Kidney (tissue), 13 donors: ENCODE measurements at regions not wholly inside any gene's neighbourhood (a gene's known extent, or its start where the extent isn't known, plus 50 kb on each side); places are given as distances from the start of the nearest gene placed in this dataset.

Source experiments
- DNase-seq, 5 donors: peaks; one replicate each; pipeline ENCODE4 v3.0.0-alpha.2; 2013 to 2020
- FAIRE-seq: peaks from 2 replicates; lab custom pipeline; 2012; peaks lifted over from hg19 to GRCh38; lab: Jason Lieb, UNC
- H3K27ac ChIP-seq, 2 donors: one replicate each; pipeline ENCODE4 v1.7.0; 2013; ENCODE audit warnings: low read depth in 2 of 2, low read length in 2 of 2, inconsistent platforms in 1 of 2
- H3K27me3 ChIP-seq: one replicate; pipeline ENCODE4 v1.7.1; 2013; ENCODE audit warnings: low read length, inconsistent platforms; ENCODE audit not compliant: control insufficient read depth, insufficient read depth
- H3K36me3 ChIP-seq, 3 donors: one replicate each; pipeline versions ENCODE4 v1.7.0 to v1.7.1; 2013; ENCODE audit warnings: low read length in 3 of 3, control low read depth in 1 of 3, inconsistent platforms in 1 of 3; ENCODE audit not compliant: insufficient read depth in 3 of 3, control insufficient read depth in 2 of 3
- H3K4me1 ChIP-seq, 3 donors: one replicate each; pipeline versions ENCODE4 v1.7.0 to v1.7.1; 2013; ENCODE audit warnings: low read length in 3 of 3, inconsistent platforms in 1 of 3, low read depth in 1 of 3; ENCODE audit not compliant: control insufficient read depth in 2 of 3, insufficient read depth in 2 of 3
- H3K4me3 ChIP-seq, 3 donors: one replicate each; pipeline versions ENCODE4 v1.7.0 to v1.8.1; 2013; ENCODE audit warnings: low read length in 3 of 3, control low read depth in 1 of 3, inconsistent platforms in 1 of 3
- H3K9ac ChIP-seq, 3 donors: one replicate each; pipeline versions ENCODE4 v1.7.0 to v1.7.1; 2013; ENCODE audit warnings: low read length in 3 of 3, control low read depth in 1 of 3, inconsistent platforms in 1 of 3
- H3K9me3 ChIP-seq, 3 donors: one replicate each; pipeline versions ENCODE4 v1.7.0 to v1.7.1; 2013; ENCODE audit warnings: low read length in 3 of 3, control low read depth in 1 of 3, inconsistent platforms in 1 of 3; ENCODE audit not compliant: control insufficient read depth in 2 of 3, insufficient read depth in 1 of 3
- intact Hi-C: fragments of 100-400 bp; cut with DNase I; formaldehyde crosslinking; loops from one replicate; pipeline ENCODE4 v1.11.1; 2022
- TF ChIP-seq, protein P1 (sequence below): IDR thresholded peaks from 3 replicates; pipeline ENCODE4 v1.5.1; 2012; ENCODE audit warnings: mild to moderate bottlenecking, moderate library complexity, borderline replicate concordance; ENCODE audit not compliant: insufficient read depth; ENCODE audit errors: extremely low read depth
- donor health status: control.
- donor health status: control.
- donor health status: control.
- donor health status: control.
- donor health status: control.
- donor health status: DM: yes; HTN: yes; CAD: no.
- donor health status: Normal renal cell carcinoma (clear cell type).

DNA sequence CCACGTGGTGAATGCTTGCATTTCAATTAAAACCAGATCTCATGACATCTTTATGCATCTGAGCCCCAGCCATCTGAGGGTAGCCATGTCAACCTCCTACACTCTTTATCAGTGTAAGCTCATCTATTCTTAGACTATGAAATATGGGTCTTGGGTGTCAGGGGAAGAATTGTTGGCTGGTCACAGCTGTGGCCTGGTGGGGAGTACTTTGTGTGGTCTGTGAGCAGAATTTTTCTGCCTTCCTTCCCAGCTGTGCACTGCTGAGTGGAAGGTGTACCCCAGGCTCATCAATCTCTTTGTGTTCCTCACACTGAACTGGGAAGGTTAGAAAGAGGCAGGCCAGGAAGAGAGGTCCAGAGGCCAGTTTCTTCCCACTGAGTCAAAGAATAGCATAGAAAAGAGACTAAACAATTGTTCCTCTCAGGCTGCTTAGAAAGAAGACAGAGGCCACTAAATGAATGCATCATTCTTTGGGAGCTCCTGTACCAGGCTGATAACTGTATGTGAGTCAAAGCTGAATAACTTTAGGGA lies 202.7 kb upstream of the RGMB start:
- Histone ChIP-seq H3K27ac (no peak overlapping the region), H3K9ac (no peak overlapping the region), H3K4me3 (no peak overlapping the region), H3K9me3 (no peaks in the 10 kb centered on the region), H3K27me3 (no peaks in the 10 kb centered on the region), H3K4me1 (no peaks in the 10 kb centered on the region), H3K36me3 (no peaks in the 10 kb centered on the region)
- TF ChIP-seq, protein P1, sequence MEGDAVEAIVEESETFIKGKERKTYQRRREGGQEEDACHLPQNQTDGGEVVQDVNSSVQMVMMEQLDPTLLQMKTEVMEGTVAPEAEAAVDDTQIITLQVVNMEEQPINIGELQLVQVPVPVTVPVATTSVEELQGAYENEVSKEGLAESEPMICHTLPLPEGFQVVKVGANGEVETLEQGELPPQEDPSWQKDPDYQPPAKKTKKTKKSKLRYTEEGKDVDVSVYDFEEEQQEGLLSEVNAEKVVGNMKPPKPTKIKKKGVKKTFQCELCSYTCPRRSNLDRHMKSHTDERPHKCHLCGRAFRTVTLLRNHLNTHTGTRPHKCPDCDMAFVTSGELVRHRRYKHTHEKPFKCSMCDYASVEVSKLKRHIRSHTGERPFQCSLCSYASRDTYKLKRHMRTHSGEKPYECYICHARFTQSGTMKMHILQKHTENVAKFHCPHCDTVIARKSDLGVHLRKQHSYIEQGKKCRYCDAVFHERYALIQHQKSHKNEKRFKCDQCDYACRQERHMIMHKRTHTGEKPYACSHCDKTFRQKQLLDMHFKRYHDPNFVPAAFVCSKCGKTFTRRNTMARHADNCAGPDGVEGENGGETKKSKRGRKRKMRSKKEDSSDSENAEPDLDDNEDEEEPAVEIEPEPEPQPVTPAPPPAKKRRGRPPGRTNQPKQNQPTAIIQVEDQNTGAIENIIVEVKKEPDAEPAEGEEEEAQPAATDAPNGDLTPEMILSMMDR, result no peak
- peak in 4 of 5 donors; percentile 50 to 88 (median 72) for DNase-seq
- intact Hi-C loops, result no loop called here
- FAIRE-seq, result no peak

DNA sequence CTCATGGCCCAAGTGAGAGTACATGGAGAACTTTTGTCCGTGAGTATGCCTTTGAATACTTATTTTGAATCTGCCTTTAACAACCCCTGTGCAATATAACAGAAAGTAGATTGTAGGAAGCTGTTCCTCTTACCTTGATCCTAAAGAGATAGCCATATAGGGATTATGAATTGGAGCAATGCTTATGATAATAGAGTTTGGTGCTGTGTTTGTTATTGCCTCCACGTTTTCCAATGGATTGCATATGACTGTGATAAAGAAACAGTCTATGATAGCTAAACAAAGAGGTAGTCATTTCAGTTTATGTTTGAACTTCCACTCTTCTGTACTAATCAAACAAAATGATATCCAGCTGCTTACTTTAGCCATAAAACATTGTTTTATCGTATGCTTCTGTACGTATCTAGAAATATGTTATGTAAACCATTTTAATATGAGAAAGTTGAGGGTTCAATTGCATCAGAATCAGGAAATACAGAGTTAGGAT lies 199.6 kb upstream of the RGMB start:
- Histone ChIP-seq H3K4me3 (no peak overlapping the region), H3K36me3 (no peaks in the 10 kb centered on the region), H3K27ac (no peak overlapping the region), H3K27me3 (no peaks in the 10 kb centered on the region), H3K4me1 (no peaks in the 10 kb centered on the region), H3K9ac (no peak overlapping the region), H3K9me3 (no peaks in the 10 kb centered on the region)
- TF ChIP-seq, protein P1, result no peak
- no peak for DNase-seq
- FAIRE-seq, result no peak
- intact Hi-C loops, result no loop called here

DNA sequence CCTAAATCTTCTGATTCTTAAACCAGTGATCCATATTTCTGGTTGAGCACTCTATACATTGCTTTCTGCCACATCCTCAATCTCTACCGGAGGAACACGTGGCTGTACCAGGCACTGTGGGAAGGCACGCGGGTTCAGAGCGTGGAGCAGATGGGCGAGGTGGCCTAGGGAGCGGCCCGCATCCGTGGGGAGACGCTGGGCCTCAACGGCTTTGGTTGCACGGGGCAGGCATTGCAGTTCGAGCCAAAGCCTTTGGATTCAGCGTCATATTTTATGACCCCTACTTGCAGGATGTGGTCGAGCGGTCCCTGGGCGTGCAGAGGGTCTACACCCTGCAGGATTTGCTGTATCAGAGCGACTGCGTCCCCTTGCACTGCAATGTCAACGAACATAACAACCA lies 197.2 kb upstream of the RGMB start:
- peak in 1 of 5 donors; percentile 61 for DNase-seq
- H3K4me3 ChIP-seq, result no peak overlapping the region
- H3K27me3 ChIP-seq, result no peaks in the 10 kb centered on the region
- H3K9ac ChIP-seq, result no peak overlapping the region
- intact Hi-C loops, result no loop called here
- H3K27ac ChIP-seq, result no peak overlapping the region
- H3K4me1 ChIP-seq, result no peaks in the 10 kb centered on the region
- no peak for FAIRE-seq
- H3K9me3 ChIP-seq, result no peaks in the 10 kb centered on the region
- TF ChIP-seq, protein P1, result no peak
- H3K36me3 ChIP-seq, result no peaks in the 10 kb centered on the region

DNA sequence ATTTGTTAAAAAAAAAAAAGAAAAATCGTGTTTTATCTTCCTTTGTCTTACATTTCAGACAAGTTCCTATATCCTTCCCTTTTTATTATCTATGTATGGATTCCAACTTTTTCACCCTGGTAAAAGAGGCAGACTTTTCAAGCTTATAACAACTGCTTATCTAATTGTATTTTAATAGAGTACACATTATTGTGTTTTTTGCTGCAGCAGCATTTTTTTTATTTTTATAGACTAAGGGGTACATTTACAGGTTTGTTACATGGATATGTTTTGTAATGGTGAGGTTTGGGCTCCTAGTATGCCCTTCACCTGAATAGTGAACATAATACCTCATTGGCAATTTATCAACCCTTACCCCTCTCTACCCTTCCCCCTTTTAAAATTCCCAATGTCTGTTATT lies 195.0 kb upstream of the RGMB start:
- no peak overlapping the region for H3K9ac ChIP-seq
- no peak for DNase-seq
- H3K27me3 ChIP-seq, result no peaks in the 10 kb centered on the region
- H3K4me3 ChIP-seq, result no peak overlapping the region
- FAIRE-seq, result no peak
- H3K4me1 ChIP-seq, result no peaks in the 10 kb centered on the region
- intact Hi-C loops, result no loop called here
- TF ChIP-seq, protein P1, result no peak
- no peak overlapping the region for H3K27ac ChIP-seq
- no peaks in the 10 kb centered on the region for H3K36me3 ChIP-seq
- H3K9me3 ChIP-seq, result no peaks in the 10 kb centered on the region
